GM18858 (cell line): ENCODE measurements at regions not wholly inside any gene's neighbourhood (a gene's known extent, or its start where the extent isn't known, plus 50 kb on each side); places are given as distances from the start of the nearest gene placed in this dataset.
"Not testable (repeated sequence)": the region's sequence is repeated elsewhere in the genome, so short reads cannot be mapped to it uniquely, and the experiment has no call there.

Source experiments
- ATAC-seq: cut with Tn5 transposase; IDR thresholded peaks from one replicate; pipeline ENCODE4 v1.9.1; 2021; ENCODE audit not compliant: unreplicated experiment

GRCh38 chr9:86507212-86507630, 153.0 kb upstream of the TUT7 start:
- no peak for ATAC-seq

- ATAC-seq: no peak
These were observed 149.7 kb upstream of the TUT7 start for GRCh38 chr9:86503942-86504341.

GRCh38 chr9:86503314-86503713, 149.1 kb upstream of the TUT7 start:
- no peak for ATAC-seq

GRCh38 chr9:86500667-86501435, 146.6 kb upstream of the TUT7 start:
- no peak for ATAC-seq

- no peak for ATAC-seq
These were observed 145.8 kb upstream of the TUT7 start for GRCh38 chr9:86500031-86500430.

- no peak for ATAC-seq
These were observed 140.5 kb upstream of the TUT7 start for GRCh38 chr9:86494644-86495111.

GRCh38 chr9:86491468-86492266, 137.5 kb upstream of the TUT7 start:
- ATAC-seq: no peak

GRCh38 chr9:86488794-86489193, 134.6 kb upstream of the TUT7 start:
- no peak for ATAC-seq

GRCh38 chr9:86488345-86488744, 134.1 kb upstream of the TUT7 start:
- ATAC-seq: no peak

GRCh38 chr9:86487838-86488233, 133.6 kb upstream of the TUT7 start:
- ATAC-seq: no peak

GRCh38 chr9:86486891-86487837, 133.0 kb upstream of the TUT7 start:
- ATAC-seq: no peak

- peak; percentile 46 for ATAC-seq
These were observed 131.1 kb upstream of the TUT7 start for GRCh38 chr9:86485359-86485758.

- no peak for ATAC-seq
These were observed 129.3 kb upstream of the TUT7 start for GRCh38 chr9:86483496-86483895.

- ATAC-seq: no peak
These were observed 127.3 kb upstream of the TUT7 start for GRCh38 chr9:86481466-86481865.

- not testable (repeated sequence) for ATAC-seq
These were observed 121.0 kb upstream of the TUT7 start for GRCh38 chr9:86475255-86475654.

GRCh38 chr9:86471171-86471815, 117.1 kb upstream of the TUT7 start:
- no peak for ATAC-seq

GRCh38 chr9:86470326-86470725, 116.1 kb upstream of the TUT7 start:
- no peak for ATAC-seq

GRCh38 chr9:86469476-86470250, 115.5 kb upstream of the TUT7 start:
- ATAC-seq: no peak

- ATAC-seq: no peak
These were observed 110.0 kb upstream of the TUT7 start for GRCh38 chr9:86464242-86464641.
